ENCODE measurements at regions not wholly inside any gene's neighbourhood (a gene's known extent, or its start where the extent isn't known, plus 50 kb on each side); places are given as distances from the start of the nearest gene placed in this dataset.
"Not testable (repeated sequence)": the region's sequence is repeated elsewhere in the genome, so short reads cannot be mapped to it uniquely, and the experiment has no call there.

- H3K9me3 ChIP-seq (ENCODE audit: control insufficient read depth, low read length); H3K36me3 ChIP-seq (ENCODE audit: control insufficient read depth, insufficient read depth, low read length); H3K4me3 ChIP-seq (ENCODE audit: extremely low read depth, insufficient read depth, low read length, poor library complexity, severe bottlenecking); H3K27ac ChIP-seq (ENCODE audit: low read depth, low read length, severe bottlenecking): not testable (repeated sequence)
- H3K4me1 ChIP-seq (ENCODE audit: control insufficient read depth, insufficient read depth, low read length, poor library complexity, severe bottlenecking), result peaks cover 10% of the 10 kb centered on the region
Observed at GRCh38 chr1:157328120-157328519, 189.9 kb upstream of the ETV3 start.

- H3K9me3 ChIP-seq (ENCODE audit: control insufficient read depth, low read length), result no peaks in the 10 kb centered on the region
- peaks cover 10% of the 10 kb centered on the region for H3K4me1 ChIP-seq (ENCODE audit: control insufficient read depth, insufficient read depth, low read length, poor library complexity, severe bottlenecking)
- H3K36me3 ChIP-seq (ENCODE audit: control insufficient read depth, insufficient read depth, low read length), result no peaks in the 10 kb centered on the region
- no peak overlapping the region for H3K4me3 ChIP-seq (ENCODE audit: extremely low read depth, insufficient read depth, low read length, poor library complexity, severe bottlenecking)
- H3K27ac ChIP-seq (ENCODE audit: low read depth, low read length, severe bottlenecking), result no peak overlapping the region
- WGBS, 2 experiments (ENCODE audit: insufficient coverage in 2 of 2), result 71 to 75% methylated on average over 4 to 5 of the region's 7 CpGs
Observed at GRCh38 chr1:157326173-157326859, 188.1 kb upstream of the ETV3 start.

- H3K27ac ChIP-seq (ENCODE audit: low read depth, low read length, severe bottlenecking), result peak overlapping the region; percentile 23
- H3K4me3 ChIP-seq (ENCODE audit: extremely low read depth, insufficient read depth, low read length, poor library complexity, severe bottlenecking), result no peak overlapping the region
- WGBS, 2 experiments (ENCODE audit: insufficient coverage in 2 of 2), result no CpG with 5 or more reads among the region's 1 CpG
- peaks cover 10% of the 10 kb centered on the region for H3K4me1 ChIP-seq (ENCODE audit: control insufficient read depth, insufficient read depth, low read length, poor library complexity, severe bottlenecking)
- no peaks in the 10 kb centered on the region for H3K9me3 ChIP-seq (ENCODE audit: control insufficient read depth, low read length)
- no peaks in the 10 kb centered on the region for H3K36me3 ChIP-seq (ENCODE audit: control insufficient read depth, insufficient read depth, low read length)
Observed at GRCh38 chr1:157325220-157325619, 187.0 kb upstream of the ETV3 start.

GRCh38 chr1:157321972-157322371, 183.8 kb upstream of the ETV3 start:
- H3K9me3 ChIP-seq (ENCODE audit: control insufficient read depth, low read length); H3K36me3 ChIP-seq (ENCODE audit: control insufficient read depth, insufficient read depth, low read length); H3K4me3 ChIP-seq (ENCODE audit: extremely low read depth, insufficient read depth, low read length, poor library complexity, severe bottlenecking); H3K27ac ChIP-seq (ENCODE audit: low read depth, low read length, severe bottlenecking): not testable (repeated sequence)
- WGBS, 2 experiments (ENCODE audit: insufficient coverage in 2 of 2), result no CpG with 5 or more reads among the region's 1 CpG
- peaks cover 10% of the 10 kb centered on the region for H3K4me1 ChIP-seq (ENCODE audit: control insufficient read depth, insufficient read depth, low read length, poor library complexity, severe bottlenecking)

GRCh38 chr1:157319567-157319966, 181.4 kb upstream of the ETV3 start:
- Histone ChIP-seq H3K36me3 (ENCODE audit: control insufficient read depth, insufficient read depth, low read length) (no peaks in the 10 kb centered on the region), H3K9me3 (ENCODE audit: control insufficient read depth, low read length) (peaks cover 7% of the 10 kb centered on the region)
- 95 to 100% methylated on average over 5 of the region's 5 CpGs for WGBS, 2 experiments (ENCODE audit: insufficient coverage in 2 of 2)

GRCh38 chr1:157317229-157317628, 179.0 kb upstream of the ETV3 start:
- not testable (repeated sequence) for H3K4me3 ChIP-seq (ENCODE audit: extremely low read depth, insufficient read depth, low read length, poor library complexity, severe bottlenecking); H3K9me3 ChIP-seq (ENCODE audit: control insufficient read depth, low read length); H3K36me3 ChIP-seq (ENCODE audit: control insufficient read depth, insufficient read depth, low read length); H3K27ac ChIP-seq (ENCODE audit: low read depth, low read length, severe bottlenecking); H3K4me1 ChIP-seq (ENCODE audit: control insufficient read depth, insufficient read depth, low read length, poor library complexity, severe bottlenecking)
- WGBS, 2 experiments (ENCODE audit: insufficient coverage in 2 of 2), result no CpG with 5 or more reads among the region's 2 CpGs

More at GRCh38 chr1:157319567-157319966, 181.4 kb upstream of the ETV3 start:
- Histone ChIP-seq H3K27ac (ENCODE audit: low read depth, low read length, severe bottlenecking) (no peak overlapping the region), H3K4me3 (ENCODE audit: extremely low read depth, insufficient read depth, low read length, poor library complexity, severe bottlenecking) (no peak overlapping the region), H3K4me1 (ENCODE audit: control insufficient read depth, insufficient read depth, low read length, poor library complexity, severe bottlenecking) (no peaks in the 10 kb centered on the region)

GRCh38 chr1:157315544-157315943, 177.3 kb upstream of the ETV3 start:
- Histone ChIP-seq H3K9me3 (ENCODE audit: control insufficient read depth, low read length) (peaks cover 7% of the 10 kb centered on the region), H3K4me1 (ENCODE audit: control insufficient read depth, insufficient read depth, low read length, poor library complexity, severe bottlenecking) (peaks cover 5% of the 10 kb centered on the region), H3K27ac (ENCODE audit: low read depth, low read length, severe bottlenecking) (no peak overlapping the region), H3K4me3 (ENCODE audit: extremely low read depth, insufficient read depth, low read length, poor library complexity, severe bottlenecking) (no peak overlapping the region), H3K36me3 (ENCODE audit: control insufficient read depth, insufficient read depth, low read length) (no peaks in the 10 kb centered on the region)
- WGBS, 2 experiments (ENCODE audit: insufficient coverage in 2 of 2), result 79 to 83% methylated on average over 2 of the region's 2 CpGs

- no peak overlapping the region for H3K4me3 ChIP-seq (ENCODE audit: extremely low read depth, insufficient read depth, low read length, poor library complexity, severe bottlenecking)
- peaks cover 2% of the 10 kb centered on the region for H3K9me3 ChIP-seq (ENCODE audit: control insufficient read depth, low read length)
- H3K4me1 ChIP-seq (ENCODE audit: control insufficient read depth, insufficient read depth, low read length, poor library complexity, severe bottlenecking), result peaks cover 5% of the 10 kb centered on the region
- WGBS, 2 experiments (ENCODE audit: insufficient coverage in 2 of 2), result 100% methylated on average over 1 of the region's 2 CpGs; no CpG with 5 or more reads in 1 of the 2 experiments
- H3K27ac ChIP-seq (ENCODE audit: low read depth, low read length, severe bottlenecking), result no peak overlapping the region
- H3K36me3 ChIP-seq (ENCODE audit: control insufficient read depth, insufficient read depth, low read length), result no peaks in the 10 kb centered on the region
Observed at GRCh38 chr1:157314408-157314807, 176.2 kb upstream of the ETV3 start.

GRCh38 chr1:157313240-157313807, 175.1 kb upstream of the ETV3 start:
- Histone ChIP-seq H3K36me3 (ENCODE audit: control insufficient read depth, insufficient read depth, low read length) (no peaks in the 10 kb centered on the region), H3K27ac (ENCODE audit: low read depth, low read length, severe bottlenecking) (no peak overlapping the region), H3K4me3 (ENCODE audit: extremely low read depth, insufficient read depth, low read length, poor library complexity, severe bottlenecking) (no peak overlapping the region), H3K9me3 (ENCODE audit: control insufficient read depth, low read length) (no peaks in the 10 kb centered on the region), H3K4me1 (ENCODE audit: control insufficient read depth, insufficient read depth, low read length, poor library complexity, severe bottlenecking) (peaks cover 5% of the 10 kb centered on the region)
- WGBS, 2 experiments (ENCODE audit: insufficient coverage in 2 of 2), result 89 to 92% methylated on average over 2 of the region's 3 CpGs

- 57 to 67% methylated on average over 3 of the region's 4 CpGs for WGBS, 2 experiments (ENCODE audit: insufficient coverage in 2 of 2)
Observed at GRCh38 chr1:157312082-157312812, 174.1 kb upstream of the ETV3 start.

GRCh38 chr1:157311730-157312081, 173.5 kb upstream of the ETV3 start:
- H3K9me3 ChIP-seq (ENCODE audit: control insufficient read depth, low read length), result no peaks in the 10 kb centered on the region
- no peak overlapping the region for H3K4me3 ChIP-seq (ENCODE audit: extremely low read depth, insufficient read depth, low read length, poor library complexity, severe bottlenecking)
- H3K36me3 ChIP-seq (ENCODE audit: control insufficient read depth, insufficient read depth, low read length), result no peaks in the 10 kb centered on the region
- H3K4me1 ChIP-seq (ENCODE audit: control insufficient read depth, insufficient read depth, low read length, poor library complexity, severe bottlenecking), result peaks cover 5% of the 10 kb centered on the region
- 83 to 98% methylated on average over 5 of the region's 5 CpGs for WGBS, 2 experiments (ENCODE audit: insufficient coverage in 2 of 2)
- peak overlapping the region; percentile 77 for H3K27ac ChIP-seq (ENCODE audit: low read depth, low read length, severe bottlenecking)

More at GRCh38 chr1:157312082-157312812, 174.1 kb upstream of the ETV3 start:
- Histone ChIP-seq H3K27ac (ENCODE audit: low read depth, low read length, severe bottlenecking) (peak overlapping the region; percentile 77), H3K4me3 (ENCODE audit: extremely low read depth, insufficient read depth, low read length, poor library complexity, severe bottlenecking) (no peak overlapping the region), H3K36me3 (ENCODE audit: control insufficient read depth, insufficient read depth, low read length) (no peaks in the 10 kb centered on the region), H3K4me1 (ENCODE audit: control insufficient read depth, insufficient read depth, low read length, poor library complexity, severe bottlenecking) (peaks cover 5% of the 10 kb centered on the region), H3K9me3 (ENCODE audit: control insufficient read depth, low read length) (no peaks in the 10 kb centered on the region)

Measured in mesodermal cell (in vitro differentiated cells).